Endothelial cell (in vitro differentiated cells): ENCODE measurements at regions not wholly inside any gene's neighbourhood (a gene's known extent, or its start where the extent isn't known, plus 50 kb on each side); places are given as distances from the start of the nearest gene placed in this dataset.

Experiments used
- DNase-seq: peaks from one replicate; pipeline ENCODE4 v3.0.0; 2021; ENCODE audit warnings: low spot score
- H3K27ac Mint-ChIP-seq: one replicate; pipeline ENCODE4 v1.8.0; 2021; ENCODE audit warnings: mixed read lengths, inconsistent platforms; ENCODE audit not compliant: unreplicated experiment
- H3K27me3 Mint-ChIP-seq: one replicate; pipeline ENCODE4 v1.8.0; 2021; ENCODE audit warnings: mild to moderate bottlenecking, moderate library complexity, mixed read lengths, inconsistent platforms; ENCODE audit not compliant: unreplicated experiment
- H3K36me3 Mint-ChIP-seq: one replicate; pipeline ENCODE4 v1.8.0; 2021; ENCODE audit warnings: mild to moderate bottlenecking, low read depth, mixed read lengths, inconsistent platforms; ENCODE audit not compliant: unreplicated experiment
- H3K4me1 Mint-ChIP-seq: one replicate; pipeline ENCODE4 v1.8.0; 2021; ENCODE audit warnings: mild to moderate bottlenecking, mixed read lengths, inconsistent platforms; ENCODE audit not compliant: unreplicated experiment
- H3K4me3 Mint-ChIP-seq: one replicate; pipeline ENCODE4 v1.8.0; 2021; ENCODE audit warnings: mild to moderate bottlenecking, mixed read lengths, inconsistent platforms; ENCODE audit not compliant: unreplicated experiment
- H3K9me3 Mint-ChIP-seq: one replicate; pipeline ENCODE4 v1.8.0; 2021; ENCODE audit warnings: mixed read lengths, inconsistent platforms; ENCODE audit not compliant: unreplicated experiment
- CTCF ChIP-seq: fragments of 200-600 bp; sonication (generic); IDR thresholded peaks from one replicate; pipeline ENCODE4 v1.5.0; 2021; ENCODE audit warnings: antibody characterized with exemption; ENCODE audit not compliant: unreplicated experiment

GRCh38 chr2:146229508-146230155 lies 1615.2 kb upstream of the ACVR2A start:
- no peaks in the 10 kb centered on the region for H3K4me1 Mint-ChIP-seq
- H3K36me3 Mint-ChIP-seq, result no peaks in the 10 kb centered on the region
- H3K4me3 Mint-ChIP-seq, result no peak overlapping the region
- DNase-seq, result no peak
- H3K9me3 Mint-ChIP-seq, result no peaks in the 10 kb centered on the region
- H3K27ac Mint-ChIP-seq, result no peak overlapping the region
- no peak for TF ChIP-seq CTCF
- H3K27me3 Mint-ChIP-seq, result no peaks in the 10 kb centered on the region

- no peaks in the 10 kb centered on the region for H3K27me3 Mint-ChIP-seq
- no peak overlapping the region for H3K4me3 Mint-ChIP-seq
- no peak overlapping the region for H3K27ac Mint-ChIP-seq
- DNase-seq, result no peak
- H3K36me3 Mint-ChIP-seq, result no peaks in the 10 kb centered on the region
- no peaks in the 10 kb centered on the region for H3K4me1 Mint-ChIP-seq
- no peak for TF ChIP-seq CTCF
- no peaks in the 10 kb centered on the region for H3K9me3 Mint-ChIP-seq
These were observed 1616.3 kb upstream of the ACVR2A start for GRCh38 chr2:146228466-146229058.

GRCh38 chr2:146228020-146228393 lies 1616.8 kb upstream of the ACVR2A start:
- Mint-ChIP-seq H3K36me3 (no peaks in the 10 kb centered on the region), H3K27me3 (no peaks in the 10 kb centered on the region), H3K4me3 (no peak overlapping the region), H3K27ac (no peak overlapping the region), H3K4me1 (no peaks in the 10 kb centered on the region), H3K9me3 (no peaks in the 10 kb centered on the region)
- no peak for DNase-seq
- no peak for TF ChIP-seq CTCF

GRCh38 chr2:146227152-146228019 lies 1617.4 kb upstream of the ACVR2A start:
- no peak for TF ChIP-seq CTCF
- no peaks in the 10 kb centered on the region for H3K27me3 Mint-ChIP-seq
- no peak for DNase-seq
- no peak overlapping the region for H3K27ac Mint-ChIP-seq
- H3K9me3 Mint-ChIP-seq, result no peaks in the 10 kb centered on the region
- no peaks in the 10 kb centered on the region for H3K4me1 Mint-ChIP-seq
- no peaks in the 10 kb centered on the region for H3K36me3 Mint-ChIP-seq
- no peak overlapping the region for H3K4me3 Mint-ChIP-seq

- H3K9me3 Mint-ChIP-seq, result no peaks in the 10 kb centered on the region
- no peak for TF ChIP-seq CTCF
- H3K4me3 Mint-ChIP-seq, result no peak overlapping the region
- no peak overlapping the region for H3K27ac Mint-ChIP-seq
- no peaks in the 10 kb centered on the region for H3K27me3 Mint-ChIP-seq
- H3K4me1 Mint-ChIP-seq, result no peaks in the 10 kb centered on the region
- H3K36me3 Mint-ChIP-seq, result no peaks in the 10 kb centered on the region
- DNase-seq, result no peak
These were observed 1618.8 kb upstream of the ACVR2A start for GRCh38 chr2:146226077-146226476.
